Hematopoietic multipotent progenitor cell (in vitro differentiated cells): ENCODE measurements at regions not wholly inside any gene's neighbourhood (a gene's known extent, or its start where the extent isn't known, plus 50 kb on each side); places are given as distances from the start of the nearest gene placed in this dataset.
"Not testable (repeated sequence)": the region's sequence is repeated elsewhere in the genome, so short reads cannot be mapped to it uniquely, and the experiment has no call there.

Experiments used
- DNase-seq, 3 donors: peaks; one replicate each; pipeline ENCODE4 v3.0.0-alpha.2; 2011 to 2015; ENCODE audit warnings: low read depth in 2 of 3, low spot score in 2 of 3

DNA sequence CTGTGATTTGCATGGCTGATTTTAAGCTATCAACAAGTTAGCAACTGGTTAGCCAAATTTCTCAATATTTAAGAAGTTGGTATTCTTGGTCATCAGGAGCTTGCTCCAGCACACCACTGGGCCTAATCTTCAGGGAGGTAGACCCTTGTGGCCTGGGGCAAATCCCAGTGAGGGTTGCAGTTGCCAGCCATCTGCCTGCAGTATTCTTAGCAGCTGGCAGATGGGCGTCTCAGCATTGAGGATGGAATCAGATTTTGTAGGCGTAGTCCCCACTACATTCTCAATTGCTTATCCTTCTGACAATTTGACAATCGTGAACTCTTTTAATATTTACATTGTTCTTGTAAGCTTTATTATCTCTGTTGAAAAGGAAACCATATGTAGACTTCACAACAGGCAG, 1266.2 kb downstream of the SLITRK5 start:
- DNase-seq = no peak

DNA sequence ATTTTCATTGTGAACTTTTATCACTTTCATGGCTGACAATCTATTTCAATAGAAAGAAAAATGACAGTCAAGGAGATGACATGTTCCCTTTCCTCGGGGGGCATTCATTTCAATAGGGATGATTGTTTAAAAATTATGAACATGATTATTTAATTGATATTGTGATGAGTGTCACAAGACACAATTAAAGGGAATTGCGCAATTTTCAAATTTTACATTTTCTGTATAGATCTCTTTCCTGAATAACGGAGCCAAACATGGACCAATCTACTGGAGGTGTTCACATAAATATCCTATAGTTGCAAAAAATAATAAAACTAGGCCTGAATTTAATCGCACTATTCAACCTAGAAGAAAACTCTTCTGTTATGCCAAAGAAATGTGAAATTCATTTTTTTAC, 1274.6 kb downstream of the SLITRK5 start:
- DNase-seq = no peak

DNA sequence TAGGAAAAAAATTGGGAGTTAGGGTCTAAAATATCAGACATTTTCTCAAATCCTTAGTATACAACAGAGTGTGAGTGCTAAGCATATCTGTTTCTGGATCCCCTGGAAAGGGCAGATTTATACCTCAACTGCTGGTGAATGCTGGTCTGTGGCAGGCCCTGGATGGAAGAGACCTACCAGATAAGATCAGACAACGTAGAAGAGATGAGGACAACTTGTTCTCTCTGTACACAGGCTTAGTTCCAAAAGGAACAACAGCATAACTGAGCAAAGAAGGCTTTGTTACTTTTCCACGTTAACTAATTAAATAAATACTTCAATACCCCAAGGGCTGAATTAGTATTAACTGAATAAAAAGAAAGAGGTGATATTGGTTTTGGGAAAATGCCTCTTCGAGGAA, 1277.3 kb downstream of the SLITRK5 start:
- no peak for DNase-seq

- DNase-seq = no peak
Observed at GRCh38 chr13:88958821-88959220, 1287.7 kb downstream of the SLITRK5 start.

- DNase-seq = no peak
Observed at GRCh38 chr13:88976466-88976865, 1305.3 kb downstream of the SLITRK5 start.

DNA sequence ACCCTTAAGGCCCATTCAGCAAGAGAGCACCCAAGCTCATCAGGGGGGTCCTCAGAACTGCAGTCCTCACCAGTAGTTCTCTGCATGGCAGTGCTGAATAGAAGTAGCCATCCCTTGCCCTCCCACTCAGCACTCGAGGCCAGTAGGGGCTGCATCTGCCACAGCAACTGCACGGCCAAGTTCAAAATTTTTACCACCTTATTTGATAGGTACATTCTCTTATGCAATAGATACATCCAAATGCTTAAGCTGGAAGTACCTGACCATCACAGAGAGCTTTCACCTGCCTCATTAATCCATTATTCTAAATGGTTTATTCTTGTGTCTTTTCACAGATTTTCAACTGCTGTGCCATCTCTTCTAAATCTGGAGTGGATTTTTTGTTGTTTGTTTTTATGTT, 1307.4 kb downstream of the SLITRK5 start:
- no peak for DNase-seq

- DNase-seq = peak in 2 of 3 donors; percentile 26 to 73
Observed at GRCh38 chr13:88979465-88980175, 1308.4 kb downstream of the SLITRK5 start.

- no peak for DNase-seq
Observed at GRCh38 chr13:89003656-89004055, 1332.5 kb downstream of the SLITRK5 start.

GRCh38 chr13:89011615-89012014, 1340.4 kb downstream of the SLITRK5 start:
- no peak for DNase-seq

DNA sequence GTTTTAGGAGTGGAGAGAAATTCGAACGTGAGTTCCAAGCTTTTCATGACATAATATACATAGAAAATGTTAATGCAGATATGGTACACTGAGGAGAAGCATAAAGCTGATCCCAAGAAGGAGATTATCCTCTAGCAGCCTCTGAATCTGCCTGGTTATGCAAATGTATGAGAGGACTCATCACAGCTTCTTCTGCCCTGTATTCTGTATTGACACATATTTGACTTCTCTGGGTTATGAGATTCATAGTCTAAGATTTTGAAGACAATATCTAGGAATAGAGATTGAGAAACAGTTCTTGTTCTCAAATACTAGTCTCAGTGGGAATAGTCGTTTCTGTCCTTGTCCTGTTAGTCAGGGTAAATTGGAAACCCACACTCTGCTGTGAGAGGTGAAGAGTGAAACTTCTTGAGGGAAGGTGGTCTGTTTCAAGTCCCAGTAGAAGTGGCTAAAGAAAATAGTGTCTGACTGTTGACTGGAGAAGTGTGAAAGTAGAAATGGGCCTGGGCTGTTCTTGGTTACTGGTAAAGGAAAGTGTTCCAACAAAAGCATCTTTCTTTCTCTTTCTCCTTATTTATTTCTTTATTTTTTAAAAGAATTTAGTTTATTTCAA, 1356.6 kb downstream of the SLITRK5 start:
- DNase-seq = no peak

DNA sequence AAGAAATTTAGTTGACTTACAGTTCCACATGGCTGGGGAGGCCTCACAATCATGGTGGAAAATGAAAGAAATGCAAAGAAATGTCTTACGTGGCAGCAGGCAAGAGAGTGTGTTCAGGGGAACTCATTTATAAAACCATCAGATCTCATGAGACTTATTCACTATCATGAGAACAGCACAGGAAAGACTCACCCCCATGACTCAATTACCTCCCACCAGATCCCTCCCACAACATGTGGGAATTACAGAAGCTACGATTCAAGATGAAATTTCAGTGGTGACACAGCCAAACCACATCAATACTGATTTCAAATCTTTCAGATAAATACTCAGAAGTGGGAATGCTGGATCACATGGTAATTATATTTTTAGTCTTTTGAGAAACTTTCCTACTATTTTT, 1357.9 kb downstream of the SLITRK5 start:
- DNase-seq = no peak

DNA sequence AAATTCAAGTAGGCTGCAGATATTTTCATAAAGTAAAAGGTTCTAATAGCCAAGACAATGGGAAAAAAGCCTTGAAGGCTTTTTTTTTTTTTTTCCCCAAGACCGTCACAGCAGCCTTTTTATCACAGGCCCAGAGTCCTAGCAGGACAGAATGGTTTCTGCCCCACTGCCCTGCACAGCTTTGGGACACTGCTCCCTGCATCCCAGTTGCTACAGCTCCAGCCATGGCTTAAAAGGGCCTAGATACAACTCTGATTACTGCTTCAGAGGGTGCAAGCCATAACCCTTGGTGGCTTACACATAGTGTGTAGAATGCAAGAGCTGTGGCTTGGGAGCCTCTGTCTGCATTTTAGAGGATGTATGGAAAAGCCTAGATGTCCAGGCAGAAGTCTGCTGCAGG, 1362.8 kb downstream of the SLITRK5 start:
- DNase-seq = no peak

DNA sequence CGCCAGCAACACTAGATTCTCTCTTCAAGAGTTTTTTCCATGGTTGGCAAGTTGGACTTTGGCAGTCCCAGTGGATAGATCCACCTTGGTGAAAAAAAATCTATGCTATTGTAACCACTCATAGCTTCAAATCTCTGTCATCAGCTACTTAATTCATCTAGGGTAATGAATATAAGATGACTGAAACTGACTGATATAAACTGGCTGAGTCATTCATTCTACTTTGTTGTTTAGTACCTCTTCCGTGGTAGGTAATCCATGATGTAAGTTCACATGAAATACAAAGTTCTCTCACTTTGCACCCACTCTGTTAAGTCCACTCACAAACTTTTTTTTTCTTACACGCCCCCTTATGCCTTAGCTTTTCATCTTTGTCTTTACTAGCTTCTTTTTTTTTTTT, 1381.5 kb downstream of the SLITRK5 start:
- no peak for DNase-seq

GRCh38 chr13:89053418-89053817, 1382.2 kb downstream of the SLITRK5 start:
- no peak for DNase-seq

GRCh38 chr13:89057274-89057673, 1386.1 kb downstream of the SLITRK5 start:
- no peak for DNase-seq

- DNase-seq = no peak
Observed at GRCh38 chr13:89057862-89058261, 1386.7 kb downstream of the SLITRK5 start.

GRCh38 chr13:89061821-89062220, 1390.7 kb downstream of the SLITRK5 start:
- DNase-seq = no peak

DNA sequence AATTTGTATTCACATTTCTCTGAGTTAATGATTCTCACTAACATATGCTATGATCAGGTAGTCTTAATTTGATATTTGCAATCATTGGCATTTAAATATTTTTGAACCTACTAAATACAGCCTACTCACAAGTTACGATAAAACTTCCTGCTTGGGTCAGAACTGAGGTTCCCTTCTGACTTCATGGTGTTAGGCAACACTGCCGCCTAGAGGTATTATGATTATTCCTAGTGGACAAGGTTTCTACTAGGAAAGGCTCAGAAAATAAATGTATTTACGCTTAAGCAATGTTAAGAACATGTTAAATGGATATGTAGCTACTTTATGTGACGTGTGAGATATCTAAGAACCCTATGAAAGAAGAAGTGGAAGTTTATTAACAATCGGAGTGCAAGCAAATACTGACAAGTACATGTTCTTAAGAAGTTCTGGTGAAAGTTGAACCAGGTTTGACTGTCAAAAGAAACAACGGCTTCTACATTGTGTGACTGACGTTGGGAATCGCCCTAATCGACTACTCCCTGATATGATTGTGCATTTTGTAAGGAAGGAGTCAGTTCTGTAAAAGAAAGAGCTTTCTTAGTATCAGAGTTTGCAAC, 1395.8 kb downstream of the SLITRK5 start:
- DNase-seq = peak in 2 of 3 donors; percentile 49 to 76

DNA sequence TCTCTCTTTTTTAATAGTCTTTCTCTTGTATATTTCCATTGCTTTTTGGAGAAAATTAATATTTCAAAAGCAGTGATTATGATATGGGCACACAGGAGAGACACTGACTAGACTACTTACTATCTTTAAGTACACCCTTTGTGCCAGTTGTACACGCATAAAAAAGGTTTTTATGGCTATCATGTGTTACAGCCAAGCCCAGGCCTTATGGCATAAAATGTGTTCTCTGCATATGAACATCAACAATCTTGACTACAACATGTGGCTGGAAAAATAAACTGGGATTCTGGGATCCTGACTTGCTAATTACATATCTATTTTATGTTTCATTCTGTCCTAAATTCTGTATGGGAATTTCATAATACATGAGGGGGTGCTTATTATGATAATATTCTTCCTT, 1401.8 kb downstream of the SLITRK5 start:
- DNase-seq = no peak

GRCh38 chr13:89076622-89077021, 1405.5 kb downstream of the SLITRK5 start:
- no peak for DNase-seq

DNA sequence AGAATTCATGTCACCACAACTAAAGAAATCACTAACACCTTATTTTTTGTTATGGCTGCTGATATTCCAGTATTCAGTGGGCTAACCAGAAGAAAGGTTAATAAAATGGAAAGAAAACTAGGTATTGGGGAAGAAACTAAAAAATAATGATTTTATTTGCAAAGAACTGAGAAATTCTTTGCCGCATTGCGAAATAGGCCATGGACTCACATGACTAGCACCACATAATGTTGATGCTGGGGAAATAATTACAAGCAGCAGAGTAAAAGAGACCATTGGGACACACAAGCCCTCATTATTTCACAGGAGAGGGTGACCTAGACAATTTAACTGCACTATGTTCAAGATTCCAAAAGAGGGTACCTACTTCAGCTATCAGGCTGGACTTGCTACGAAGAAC, 1411.5 kb downstream of the SLITRK5 start:
- no peak for DNase-seq

DNA sequence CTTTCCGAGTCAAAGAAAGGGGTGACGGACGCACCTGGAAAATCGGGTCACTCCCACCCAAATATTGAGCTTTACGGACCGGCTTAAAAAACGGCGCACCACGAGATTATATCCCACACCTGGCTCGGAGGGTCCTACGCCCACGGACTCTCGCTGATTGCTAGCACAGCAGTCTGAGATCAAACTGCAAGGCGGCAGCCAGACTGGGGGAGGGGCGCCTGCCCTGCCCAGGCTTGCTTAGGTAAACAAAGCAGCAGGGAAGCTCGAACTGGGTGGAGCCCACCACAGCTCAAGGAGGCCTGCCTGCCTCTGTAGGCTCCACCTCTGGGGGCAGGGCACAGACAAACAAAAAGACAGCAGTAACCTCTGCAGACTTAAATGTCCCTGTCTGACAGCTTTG, 1416.9 kb downstream of the SLITRK5 start:
- DNase-seq = not testable (repeated sequence)
